ENCODE measurements at regions not wholly inside any gene's neighbourhood (a gene's known extent, or its start where the extent isn't known, plus 50 kb on each side); places are given as distances from the start of the nearest gene placed in this dataset.

DNA sequence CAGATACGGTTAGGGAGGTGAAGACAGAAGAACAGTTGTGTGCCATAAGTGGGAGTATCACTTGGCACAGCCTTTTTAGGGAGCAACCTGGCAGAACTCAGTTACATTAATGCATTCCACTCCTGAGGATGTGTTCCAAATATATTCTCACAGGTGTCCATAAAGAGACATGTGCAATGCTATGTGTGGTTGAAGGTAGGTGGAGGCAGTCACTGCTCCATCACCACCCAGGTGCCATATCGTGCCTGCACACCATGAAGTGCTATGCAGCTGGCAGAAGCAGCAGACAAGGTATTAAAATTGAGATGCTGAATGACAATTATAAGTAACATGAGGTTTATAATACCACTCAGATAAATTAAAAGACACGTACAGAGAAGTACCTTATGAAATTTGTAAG, 248.0 kb upstream of the SFRP2 start:
- TF ChIP-seq, protein P1, sequence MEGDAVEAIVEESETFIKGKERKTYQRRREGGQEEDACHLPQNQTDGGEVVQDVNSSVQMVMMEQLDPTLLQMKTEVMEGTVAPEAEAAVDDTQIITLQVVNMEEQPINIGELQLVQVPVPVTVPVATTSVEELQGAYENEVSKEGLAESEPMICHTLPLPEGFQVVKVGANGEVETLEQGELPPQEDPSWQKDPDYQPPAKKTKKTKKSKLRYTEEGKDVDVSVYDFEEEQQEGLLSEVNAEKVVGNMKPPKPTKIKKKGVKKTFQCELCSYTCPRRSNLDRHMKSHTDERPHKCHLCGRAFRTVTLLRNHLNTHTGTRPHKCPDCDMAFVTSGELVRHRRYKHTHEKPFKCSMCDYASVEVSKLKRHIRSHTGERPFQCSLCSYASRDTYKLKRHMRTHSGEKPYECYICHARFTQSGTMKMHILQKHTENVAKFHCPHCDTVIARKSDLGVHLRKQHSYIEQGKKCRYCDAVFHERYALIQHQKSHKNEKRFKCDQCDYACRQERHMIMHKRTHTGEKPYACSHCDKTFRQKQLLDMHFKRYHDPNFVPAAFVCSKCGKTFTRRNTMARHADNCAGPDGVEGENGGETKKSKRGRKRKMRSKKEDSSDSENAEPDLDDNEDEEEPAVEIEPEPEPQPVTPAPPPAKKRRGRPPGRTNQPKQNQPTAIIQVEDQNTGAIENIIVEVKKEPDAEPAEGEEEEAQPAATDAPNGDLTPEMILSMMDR (IDR thresholded peaks at IDR 0.05; ENCODE audit: insufficient read depth, low read length, poor library complexity, severe bottlenecking), result no peak
- no peak for TF ChIP-seq EZH2phosphoT487 (conservative IDR thresholded peaks at IDR 0.05; ENCODE audit: low read length)
